Stimulated activated CD8-positive, alpha-beta memory T cell treated with anti-CD3 and anti-CD28 coated beads, Interleukin-7, amount 100 ng/mL, for 1 hour (primary cell): ENCODE measurements at regions not wholly inside any gene's neighbourhood (a gene's known extent, or its start where the extent isn't known, plus 50 kb on each side); places are given as distances from the start of the nearest gene placed in this dataset.

Experiments
- DNase-seq, 2 donors: peaks; one replicate each; pipeline ENCODE4 v3.0.0-alpha.2; 2020; ENCODE audit warnings: low read depth in 2 of 2

GRCh38 chr18:46321955-46322354 lies 217.8 kb downstream of the HAUS1 start:
- no peak for DNase-seq

DNA sequence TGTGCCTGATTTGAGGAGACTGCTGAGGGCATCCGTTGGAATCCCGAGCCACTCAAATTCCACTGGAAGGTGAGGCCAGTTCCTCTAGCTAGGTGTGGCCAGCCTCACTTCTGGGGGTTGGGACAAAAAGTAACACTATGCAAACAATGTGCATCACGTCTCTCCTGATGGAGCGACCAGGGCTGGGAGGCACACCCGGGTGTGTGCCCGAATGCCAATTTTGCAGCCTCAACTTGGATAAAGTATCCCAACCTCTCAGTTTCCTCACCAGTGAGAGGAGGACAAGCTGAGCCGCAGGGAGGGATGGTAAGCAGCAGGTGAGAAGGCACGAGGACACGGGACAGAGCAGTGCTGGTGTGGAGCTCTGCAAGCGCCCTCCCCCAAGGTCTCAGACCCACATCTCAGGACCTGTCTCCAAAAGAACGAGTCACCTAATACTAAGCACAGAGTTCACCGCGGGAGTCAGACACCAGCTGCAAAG lies 218.3 kb downstream of the HAUS1 start:
- no peak for DNase-seq

DNA sequence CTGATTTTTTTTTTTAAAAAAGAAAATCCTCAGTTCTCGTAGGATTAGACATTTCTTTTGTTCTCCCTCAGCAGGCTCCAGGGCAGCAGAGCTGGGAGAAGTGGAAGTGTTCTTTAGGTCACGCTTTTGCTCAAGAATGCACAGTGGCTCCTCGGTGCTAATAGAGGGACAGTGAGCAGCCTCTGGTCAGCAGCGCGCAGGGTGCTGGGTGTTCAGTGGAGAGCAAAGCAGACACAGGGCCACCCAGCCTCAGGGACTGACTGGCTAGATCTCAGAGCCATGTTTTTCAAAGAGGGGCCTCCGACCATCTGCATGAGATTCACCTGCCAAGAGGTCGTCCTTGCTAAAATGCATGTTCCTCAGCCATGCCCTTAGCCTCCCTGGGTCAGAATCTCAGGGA lies 218.8 kb downstream of the HAUS1 start:
- no peak for DNase-seq

GRCh38 chr18:46324087-46324955 lies 220.1 kb downstream of the HAUS1 start:
- no peak for DNase-seq

- DNase-seq, result no peak
Observed at GRCh38 chr18:46325895-46326294, 221.7 kb downstream of the HAUS1 start.

DNA sequence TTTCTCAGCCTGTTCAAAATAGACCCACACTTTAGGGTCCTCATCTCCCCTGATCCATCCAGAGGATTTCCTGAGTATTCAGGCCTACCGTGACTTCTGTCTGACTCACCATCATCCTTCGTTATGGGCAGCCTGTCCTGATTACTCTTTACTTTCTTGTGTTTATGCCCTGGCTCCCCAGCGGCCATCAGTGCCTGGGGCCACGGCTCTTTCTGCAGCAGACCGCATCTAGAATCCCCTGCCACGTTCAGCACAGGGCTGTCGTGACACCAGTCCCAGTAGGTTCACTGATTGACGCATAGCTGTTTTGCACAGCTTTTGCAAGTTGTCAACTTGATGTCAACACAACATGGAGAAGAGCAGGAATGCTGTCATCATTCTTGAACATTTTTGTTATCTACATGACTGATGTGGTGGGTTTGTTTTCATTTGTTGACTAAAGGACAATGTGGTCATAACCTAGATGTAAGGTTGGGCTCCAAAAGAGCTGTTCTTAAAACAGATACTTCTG lies 225.6 kb downstream of the HAUS1 start:
- DNase-seq, result no peak

- no peak for DNase-seq
Observed at GRCh38 chr18:46331316-46331715, 227.1 kb downstream of the HAUS1 start.

- no peak for DNase-seq
Observed at GRCh38 chr18:46332286-46332801, 228.2 kb downstream of the HAUS1 start.

DNA sequence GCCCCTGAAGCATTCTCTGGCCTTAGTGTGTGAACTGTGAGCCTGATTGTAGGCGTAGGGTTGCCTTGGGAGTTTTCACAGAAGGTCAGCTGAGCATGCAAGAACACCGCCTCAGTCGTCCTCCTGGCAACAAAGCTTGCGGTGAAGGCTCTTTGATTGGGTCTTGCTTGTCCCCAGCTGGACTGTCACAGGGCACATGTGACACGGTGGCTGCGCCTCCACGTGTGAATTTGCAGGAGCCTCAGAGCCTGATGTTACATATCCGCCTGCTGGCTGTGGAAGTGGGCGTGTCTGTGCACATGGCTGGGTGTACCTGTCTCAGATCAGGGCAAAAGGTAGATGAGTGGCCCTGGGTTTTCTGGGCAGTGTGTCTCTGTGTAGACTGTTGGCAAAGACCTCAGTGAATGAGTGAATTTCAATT lies 228.7 kb downstream of the HAUS1 start:
- no peak for DNase-seq

DNA sequence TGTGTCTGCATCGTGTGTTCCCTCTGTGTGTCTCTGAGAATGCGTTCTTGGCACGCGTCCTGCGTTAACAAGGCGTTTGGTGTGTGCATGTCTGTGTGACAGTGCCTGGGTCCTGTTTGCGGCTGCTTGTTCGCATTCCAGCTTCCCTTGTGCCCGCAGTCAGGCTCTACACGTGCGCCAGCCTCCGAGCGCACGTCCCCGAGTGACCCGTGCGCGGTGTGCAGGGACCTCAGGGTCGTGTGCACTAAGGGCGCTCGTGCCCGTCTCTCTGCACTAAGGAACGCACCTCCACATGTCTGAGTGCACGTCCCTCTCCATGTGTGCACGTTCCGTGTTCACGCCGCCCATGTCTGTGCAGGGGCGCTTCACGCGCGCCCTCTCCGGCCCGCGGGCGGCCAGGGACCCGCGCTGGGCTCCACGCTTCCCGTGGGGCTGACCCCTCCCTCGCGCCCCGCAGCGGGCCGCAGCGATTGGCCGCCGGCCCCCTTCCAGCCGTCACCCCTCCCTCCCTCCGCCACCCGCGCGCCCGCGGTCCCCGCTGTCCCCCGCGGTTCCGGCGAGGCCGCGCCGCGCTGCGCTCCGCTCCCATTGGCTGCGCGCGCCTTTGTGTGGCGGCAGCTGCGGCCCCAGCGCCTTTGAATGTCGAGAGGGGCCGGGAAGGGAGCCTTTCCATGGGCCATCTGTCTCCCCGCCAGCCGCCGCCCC lies 229.4 kb downstream of the HAUS1 start:
- DNase-seq, result no peak

GRCh38 chr18:46334868-46335281 lies 230.7 kb downstream of the HAUS1 start:
- DNase-seq, result no peak

DNA sequence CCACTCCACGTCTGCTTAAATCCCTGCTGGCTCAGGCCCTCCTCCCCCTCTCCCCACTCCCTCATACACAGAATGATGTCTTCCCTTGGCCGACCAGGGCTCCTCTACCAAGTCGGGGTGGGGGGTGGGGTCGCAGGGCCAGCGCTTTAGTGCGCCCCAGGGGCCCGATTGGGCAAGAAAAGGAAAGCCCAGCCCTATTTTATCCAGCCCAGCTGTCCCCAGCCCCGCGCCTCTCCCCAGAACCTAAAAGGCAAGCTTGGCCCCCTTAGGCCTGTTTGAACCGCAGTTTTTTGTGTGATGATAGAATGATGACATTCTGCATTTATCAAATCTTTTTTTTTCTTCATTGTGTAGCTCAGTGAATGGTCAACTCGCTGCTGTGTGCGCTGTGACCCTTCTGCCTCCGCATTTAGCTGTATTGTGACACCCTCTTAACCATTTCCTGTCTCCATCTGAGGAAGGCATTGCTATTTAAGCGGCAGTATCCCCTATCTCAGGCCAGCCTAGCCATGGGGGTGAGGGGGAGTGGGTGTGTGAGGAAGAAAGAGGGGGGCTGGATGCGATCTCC lies 231.4 kb downstream of the HAUS1 start:
- no peak for DNase-seq

DNA sequence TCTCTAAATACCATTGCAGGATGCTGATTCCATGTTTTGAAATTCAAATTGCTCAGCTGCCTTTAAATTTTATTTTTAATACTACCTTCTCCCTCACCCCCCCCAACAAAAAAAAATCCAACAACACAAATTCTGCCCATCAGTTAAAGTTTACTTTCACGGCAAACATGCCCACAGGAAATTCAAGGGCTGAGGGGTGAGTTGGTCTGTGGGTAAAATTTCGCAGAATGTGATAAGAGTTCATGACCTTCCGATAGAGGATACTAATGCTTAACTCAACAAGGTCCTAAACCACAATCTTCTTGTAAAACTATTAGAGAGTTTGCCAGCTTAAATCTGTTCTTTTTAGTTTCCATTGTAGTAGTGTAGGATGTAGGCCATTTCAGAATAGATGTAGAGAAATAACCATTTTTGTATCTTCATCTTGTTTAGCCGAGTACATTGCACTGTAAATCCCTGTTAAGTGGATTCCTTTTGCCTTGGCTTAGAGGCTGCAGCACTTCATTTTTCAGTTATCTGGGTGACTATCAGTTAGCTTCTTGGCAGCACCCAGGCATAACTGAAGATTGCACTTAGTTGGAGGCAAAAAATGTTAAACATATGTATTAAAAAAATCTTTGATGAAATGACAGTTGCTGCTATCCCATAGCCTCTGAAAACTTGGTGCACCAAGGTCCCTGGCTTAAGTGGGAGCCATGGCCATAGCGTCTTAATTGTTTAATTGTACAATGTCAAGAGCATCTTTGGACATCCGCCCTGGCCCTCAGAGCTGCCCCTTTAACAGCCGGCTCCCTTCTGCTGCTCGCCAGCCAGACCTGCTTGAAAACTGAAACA lies 232.3 kb downstream of the HAUS1 start:
- no peak for DNase-seq

GRCh38 chr18:46337271-46337670 lies 233.1 kb downstream of the HAUS1 start:
- DNase-seq, result no peak

- no peak for DNase-seq
Observed at GRCh38 chr18:46338205-46338604, 234.0 kb downstream of the HAUS1 start.

DNA sequence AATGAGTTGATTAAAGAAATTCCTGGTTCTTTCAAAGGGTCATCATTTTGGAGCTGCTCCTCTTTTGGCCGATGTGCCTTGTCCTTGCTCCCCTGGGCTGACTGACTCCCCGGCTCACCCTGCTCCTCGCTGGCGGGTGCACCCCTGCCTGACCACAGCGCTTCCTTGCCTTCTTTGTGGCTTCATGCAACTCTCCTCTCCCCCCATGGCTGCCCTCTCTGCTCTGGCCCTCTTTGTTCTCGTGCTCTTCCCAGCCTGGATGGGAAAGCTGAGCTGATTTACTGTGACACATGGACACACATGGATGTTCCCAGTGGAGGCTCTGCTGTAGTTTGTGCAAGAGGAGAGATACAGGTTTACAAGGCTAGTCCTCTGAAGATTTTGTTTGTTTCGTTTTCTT lies 234.6 kb downstream of the HAUS1 start:
- DNase-seq, result no peak

DNA sequence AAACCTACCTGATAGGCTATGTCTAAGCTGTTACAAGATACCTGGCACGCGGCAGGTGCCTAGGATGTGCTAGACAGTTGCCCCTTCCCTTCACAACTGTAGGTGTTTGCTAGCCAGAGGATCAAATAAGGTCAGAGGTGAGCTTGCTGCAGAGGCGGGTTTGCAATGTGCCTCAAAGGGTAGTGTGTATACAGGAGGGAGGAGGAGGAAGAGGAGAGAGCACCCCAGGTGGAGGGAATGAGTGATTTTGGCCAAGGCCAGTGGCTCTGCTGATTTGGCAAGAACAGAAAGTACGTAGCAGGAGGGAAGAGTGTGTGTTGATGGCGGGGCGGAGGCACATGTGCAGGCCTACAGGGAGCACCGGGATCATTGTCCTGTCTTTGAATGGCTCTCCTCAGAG lies 236.5 kb downstream of the HAUS1 start:
- no peak for DNase-seq

DNA sequence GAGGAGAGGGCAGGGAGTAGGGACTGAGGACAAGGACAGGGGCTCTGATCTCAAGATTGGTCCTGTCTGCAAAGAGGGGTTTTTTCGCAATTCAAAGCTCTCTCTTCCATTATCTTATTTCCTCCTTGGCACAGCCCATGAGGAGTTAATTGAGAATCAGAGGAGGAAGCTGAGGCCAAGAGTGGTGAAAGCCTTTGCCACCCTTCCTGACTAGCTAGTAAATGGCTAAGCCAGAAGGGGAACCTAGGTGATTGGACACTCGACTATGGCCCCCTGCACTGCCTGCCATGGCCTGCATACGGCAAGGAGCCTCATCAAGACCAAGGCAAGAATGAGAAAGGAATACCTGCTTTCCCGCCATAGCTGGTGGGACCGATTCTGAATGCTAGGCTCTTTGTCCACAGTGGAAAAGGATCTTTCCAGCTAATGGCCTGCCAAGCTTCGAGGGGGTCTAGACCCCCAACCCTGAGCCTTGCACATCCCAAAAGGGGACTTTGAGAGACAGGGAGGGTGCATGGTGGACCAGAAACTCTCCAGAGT lies 237.9 kb downstream of the HAUS1 start:
- no peak for DNase-seq

- no peak for DNase-seq
Observed at GRCh38 chr18:46343456-46343855, 239.3 kb downstream of the HAUS1 start.

DNA sequence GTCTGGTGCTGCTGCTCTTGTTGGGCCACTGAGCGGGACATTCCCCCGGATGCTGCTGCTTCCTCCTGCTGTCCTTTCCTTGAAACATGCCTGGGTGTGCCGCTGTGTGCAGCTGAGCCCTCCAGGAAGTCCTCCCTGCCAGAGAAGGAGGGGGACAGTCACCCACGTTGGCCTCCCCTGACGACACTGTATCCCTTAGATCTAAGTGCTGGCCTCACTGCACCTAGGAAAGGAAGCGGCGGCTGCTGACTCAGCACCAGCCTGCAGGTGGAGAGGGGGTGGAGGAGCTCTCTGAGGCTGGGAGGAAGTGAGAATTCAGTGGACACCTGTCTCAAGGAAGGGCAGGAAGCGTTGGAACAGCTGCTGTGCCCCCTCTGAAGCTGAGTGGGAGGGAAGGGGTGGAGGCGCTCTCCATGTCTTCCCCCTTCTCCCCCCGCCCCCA lies 239.8 kb downstream of the HAUS1 start:
- peak in 1 of 2 donors; percentile 6 for DNase-seq
